ENCODE measurements at regions not wholly inside any gene's neighbourhood (a gene's known extent, or its start where the extent isn't known, plus 50 kb on each side); places are given as distances from the start of the nearest gene placed in this dataset.

GRCh38 chr4:36000941-36001557, 243.3 kb downstream of the ARAP2 start:
- WGBS, 10 experiments = 29 to 100% (median 80%) methylated on average over 1 to 3 of the region's 3 CpGs; no CpG with 5 or more reads in 1 of the 10 experiments
- in situ Hi-C loops (cut with MboI; ENCODE audit: low pct_unique_long_range_greater_than_20kb in 2 of 9, low sequenced_read_pairs in 9 of 9, unreplicated experiment in 9 of 9) = no loop called here
- no peak overlapping the region for H3K27ac ChIP-seq
- no peak for ATAC-seq (replicated peaks in 6 of 8)
- H3K4me3 ChIP-seq = no peak overlapping the region
- no peaks in the 10 kb centered on the region for H3K4me1 ChIP-seq (replicated peaks in 1 of 2)

- Histone ChIP-seq H3K4me1 (replicated peaks in 1 of 2) (no peaks in the 10 kb centered on the region), H3K4me3 (no peak overlapping the region), H3K27ac (no peak overlapping the region)
- no peak for ATAC-seq (replicated peaks in 6 of 8)
- WGBS, 10 experiments = 71 to 100% (median 92%) methylated on average over 3 to 12 of the region's 12 CpGs; no CpG with 5 or more reads in 1 of the 10 experiments
- in situ Hi-C loops (cut with MboI; ENCODE audit: low pct_unique_long_range_greater_than_20kb in 2 of 9, low sequenced_read_pairs in 9 of 9, unreplicated experiment in 9 of 9) = no loop called here
These were observed 241.3 kb downstream of the ARAP2 start for GRCh38 chr4:36003051-36003450.

- in situ Hi-C loops (cut with MboI; ENCODE audit: low pct_unique_long_range_greater_than_20kb in 2 of 9, low sequenced_read_pairs in 9 of 9, unreplicated experiment in 9 of 9) = no loop called here
- WGBS, 10 experiments = 0 to 100% (median 68%) methylated on average over 1 to 2 of the region's 2 CpGs
These were observed 240.0 kb downstream of the ARAP2 start for GRCh38 chr4:36004204-36004851.

GRCh38 chr4:36006226-36006625, 238.1 kb downstream of the ARAP2 start:
- no peak overlapping the region for H3K27ac ChIP-seq
- WGBS, 10 experiments = 15 to 97% (median 80%) methylated on average over 3 to 5 of the region's 5 CpGs; no CpG with 5 or more reads in 2 of the 10 experiments
- in situ Hi-C loops (cut with MboI; ENCODE audit: low pct_unique_long_range_greater_than_20kb in 2 of 9, low sequenced_read_pairs in 9 of 9, unreplicated experiment in 9 of 9) = no loop called here
- H3K4me3 ChIP-seq = no peak overlapping the region
- H3K4me1 ChIP-seq (replicated peaks in 1 of 2) = peaks cover 0 to 3% of the 10 kb centered on the region in 2 donors
- ATAC-seq (replicated peaks in 6 of 8) = no peak

More at GRCh38 chr4:36004204-36004851, 240.0 kb downstream of the ARAP2 start:
- Histone ChIP-seq H3K27ac (no peak overlapping the region), H3K4me1 (replicated peaks in 1 of 2) (no peaks in the 10 kb centered on the region), H3K4me3 (no peak overlapping the region)
- ATAC-seq (replicated peaks in 6 of 8) = peak in 2 of 8 experiments; percentile 30 to 50

- Histone ChIP-seq H3K4me3 (no peak overlapping the region), H3K4me1 (replicated peaks in 1 of 2) (peaks cover 0 to 3% of the 10 kb centered on the region in 2 donors), H3K27ac (no peak overlapping the region)
- peak in 5 of 8 experiments; percentile 39 to 96 (median 81) for ATAC-seq (replicated peaks in 6 of 8)
- WGBS, 10 experiments = 6 to 75% (median 55%) methylated on average over 1 to 4 of the region's 4 CpGs; no CpG with 5 or more reads in 4 of the 10 experiments
- in situ Hi-C loops (cut with MboI; ENCODE audit: low pct_unique_long_range_greater_than_20kb in 2 of 9, low sequenced_read_pairs in 9 of 9, unreplicated experiment in 9 of 9) = no loop called here
These were observed 233.9 kb downstream of the ARAP2 start for GRCh38 chr4:36010397-36010929.

- Histone ChIP-seq H3K4me3 (no peak overlapping the region), H3K27ac (no peak overlapping the region), H3K4me1 (replicated peaks in 1 of 2) (peaks cover 0 to 3% of the 10 kb centered on the region in 2 donors)
- no peak for ATAC-seq (replicated peaks in 6 of 8)
- in situ Hi-C loops (cut with MboI; ENCODE audit: low pct_unique_long_range_greater_than_20kb in 2 of 9, low sequenced_read_pairs in 9 of 9, unreplicated experiment in 9 of 9) = no loop called here
These were observed 232.9 kb downstream of the ARAP2 start for GRCh38 chr4:36011381-36011780.

GRCh38 chr4:36012503-36012902, 231.8 kb downstream of the ARAP2 start:
- 0 to 87% (median 48%) methylated on average over 1 to 3 of the region's 3 CpGs for WGBS, 10 experiments
- ATAC-seq (replicated peaks in 6 of 8) = peak in 1 of 8 experiments; percentile 53
- in situ Hi-C loops (cut with MboI; ENCODE audit: low pct_unique_long_range_greater_than_20kb in 2 of 9, low sequenced_read_pairs in 9 of 9, unreplicated experiment in 9 of 9) = no loop called here
- H3K4me3 ChIP-seq = no peak overlapping the region
- H3K4me1 ChIP-seq (replicated peaks in 1 of 2) = peaks cover 0 to 3% of the 10 kb centered on the region in 2 donors
- H3K27ac ChIP-seq = no peak overlapping the region

- H3K4me1 ChIP-seq (replicated peaks in 1 of 2) = peaks cover 0 to 3% of the 10 kb centered on the region in 2 donors
- H3K27ac ChIP-seq = no peak overlapping the region
- in situ Hi-C loops (cut with MboI; ENCODE audit: low pct_unique_long_range_greater_than_20kb in 2 of 9, low sequenced_read_pairs in 9 of 9, unreplicated experiment in 9 of 9) = no loop called here
- 19 to 92% (median 81%) methylated on average over 3 to 5 of the region's 5 CpGs; no CpG with 5 or more reads in 1 of the 10 experiments for WGBS, 10 experiments
- H3K4me3 ChIP-seq = no peak overlapping the region
- no peak for ATAC-seq (replicated peaks in 6 of 8)
These were observed 231.1 kb downstream of the ARAP2 start for GRCh38 chr4:36013206-36013605.
